ENCODE measurements at regions not wholly inside any gene's neighbourhood (a gene's known extent, or its start where the extent isn't known, plus 50 kb on each side); places are given as distances from the start of the nearest gene placed in this dataset.

- DNase-seq (ENCODE audit: low spot score in 2 of 2, unreplicated experiment in 2 of 2): no peak
- no peaks in the 10 kb centered on the region for H3K4me1 Mint-ChIP-seq
- H3K9me3 Mint-ChIP-seq: peaks cover 24% of the 10 kb centered on the region
- peaks cover 16% of the 10 kb centered on the region for H3K27me3 Mint-ChIP-seq (ENCODE audit: low read depth)
- H3K36me3 Mint-ChIP-seq: no peaks in the 10 kb centered on the region
- no peak overlapping the region for H3K4me3 Mint-ChIP-seq
- no peak overlapping the region for H3K27ac Mint-ChIP-seq
- no peak for TF ChIP-seq CTCF (IDR thresholded peaks at IDR 0.05; ENCODE audit: unreplicated experiment)
Measured at GRCh38 chr16:80034948-80035663, 434.6 kb upstream of the MAF start.

GRCh38 chr16:80034469-80034826 lies 433.9 kb upstream of the MAF start:
- Mint-ChIP-seq H3K4me3 (no peak overlapping the region), H3K4me1 (no peaks in the 10 kb centered on the region), H3K27ac (no peak overlapping the region), H3K36me3 (no peaks in the 10 kb centered on the region), H3K27me3 (ENCODE audit: low read depth) (peaks cover 14% of the 10 kb centered on the region), H3K9me3 (peaks cover 22% of the 10 kb centered on the region)
- no peak for TF ChIP-seq CTCF (IDR thresholded peaks at IDR 0.05; ENCODE audit: unreplicated experiment)
- no peak for DNase-seq (ENCODE audit: low spot score in 2 of 2, unreplicated experiment in 2 of 2)

- no peaks in the 10 kb centered on the region for H3K36me3 Mint-ChIP-seq
- no peak for TF ChIP-seq CTCF (IDR thresholded peaks at IDR 0.05; ENCODE audit: unreplicated experiment)
- peaks cover 11% of the 10 kb centered on the region for H3K27me3 Mint-ChIP-seq (ENCODE audit: low read depth)
- peaks cover 19% of the 10 kb centered on the region for H3K9me3 Mint-ChIP-seq
- DNase-seq (ENCODE audit: low spot score in 2 of 2, unreplicated experiment in 2 of 2): no peak
- no peak overlapping the region for H3K27ac Mint-ChIP-seq
- no peak overlapping the region for H3K4me3 Mint-ChIP-seq
- H3K4me1 Mint-ChIP-seq: no peaks in the 10 kb centered on the region
Measured at GRCh38 chr16:80033783-80034468, 433.4 kb upstream of the MAF start.

- Mint-ChIP-seq H3K4me3 (no peak overlapping the region), H3K27me3 (ENCODE audit: low read depth) (no peaks in the 10 kb centered on the region), H3K36me3 (no peaks in the 10 kb centered on the region), H3K27ac (no peak overlapping the region), H3K9me3 (peaks cover 19% of the 10 kb centered on the region), H3K4me1 (peaks cover 9% of the 10 kb centered on the region)
- no peak for TF ChIP-seq CTCF (IDR thresholded peaks at IDR 0.05; ENCODE audit: unreplicated experiment)
- no peak for DNase-seq (ENCODE audit: low spot score in 2 of 2, unreplicated experiment in 2 of 2)
Measured at GRCh38 chr16:80029761-80030481, 429.4 kb upstream of the MAF start.

- Mint-ChIP-seq H3K36me3 (no peaks in the 10 kb centered on the region), H3K4me1 (peaks cover 9% of the 10 kb centered on the region), H3K27ac (no peak overlapping the region), H3K4me3 (no peak overlapping the region), H3K9me3 (peaks cover 18% of the 10 kb centered on the region), H3K27me3 (ENCODE audit: low read depth) (no peaks in the 10 kb centered on the region)
- TF ChIP-seq CTCF (IDR thresholded peaks at IDR 0.05; ENCODE audit: unreplicated experiment): no peak
- no peak for DNase-seq (ENCODE audit: low spot score in 2 of 2, unreplicated experiment in 2 of 2)
Measured at GRCh38 chr16:80029381-80029630, 428.8 kb upstream of the MAF start.
